HepG2 (cell line): ENCODE measurements at regions not wholly inside any gene's neighbourhood (a gene's known extent, or its start where the extent isn't known, plus 50 kb on each side); places are given as distances from the start of the nearest gene placed in this dataset.

Source experiments
- ATAC-seq: fragments of 200-7000 bp; cut with Tn5 transposase; 3 replicates; pipeline ENCODE4 v1.9.1; 2020; ENCODE audit warnings: mild to moderate bottlenecking, moderate library complexity
- BruUV-seq: library from RNA; stranded (reverse); fragments of 400-500 nt; replicated peaks from 2 replicates; lab custom pipeline; 2021; lab: Mats Ljungman, UMichigan
- CTCF ChIA-PET: fragments of 300-600 bp; formaldehyde crosslinking; extraction: SDS; loops from one replicate; lab custom pipeline; 2021; ENCODE audit warnings: low total read pairs, inconsistent platforms, low intra/inter-chr PET ratio; lab: Yijun Ruan, JAX
- POLR2A ChIA-PET: fragments of 350-600 bp; sonication (Branson Sonifier 250); formaldehyde crosslinking; loops from one replicate; lab custom pipeline; 2020; ENCODE audit warnings: antibody characterized with exemption, inconsistent platforms; lab: Yijun Ruan, JAX
- DNase-seq: peaks from one replicate; pipeline ENCODE4 v3.0.0-alpha.2; 2015; ENCODE audit warnings: low spot score
- FAIRE-seq: peaks from 3 replicates; lab custom pipeline; 2011; peaks lifted over from hg19 to GRCh38; lab: Jason Lieb, UNC
- H2AFZ ChIP-seq: one replicate; pipeline ENCODE4 v1.6.1; 2011; ENCODE audit warnings: low read length, inconsistent platforms
- H3K27ac ChIP-seq: fragments of 300-600 bp; 3 replicates; pipeline ENCODE4 v1.8.0; 2011; ENCODE audit warnings: mixed run types, mild to moderate bottlenecking, mixed read lengths, low read length, inconsistent platforms; ENCODE audit not compliant: insufficient read depth; ENCODE audit errors: extremely low read length
- H3K27me3 ChIP-seq, 2 experiments: fragments of 200-600 bp in 1 of 2; 2 replicates in 1 of 2; 3 replicates in 1 of 2; pipeline versions ENCODE4 v1.6.0 to v1.8.0; 2011; ENCODE audit warnings: low read length in 2 of 2, mild to moderate bottlenecking in 2 of 2, moderate library complexity in 2 of 2, inconsistent platforms in 1 of 2; ENCODE audit not compliant: insufficient read depth in 2 of 2, control insufficient read depth in 1 of 2
- H3K36me3 ChIP-seq, 2 experiments: fragments of 200-600 bp in 1 of 2; replicated peaks in 1 of 2; 2 replicates in 1 of 2; 3 replicates in 1 of 2; pipeline versions ENCODE4 v1.5.1 to v1.8.0; 2011; ENCODE audit warnings: low read length in 2 of 2, inconsistent platforms in 1 of 2; ENCODE audit not compliant: insufficient read depth in 2 of 2, control insufficient read depth in 1 of 2
- H3K4me1 ChIP-seq: 2 replicates; pipeline ENCODE4 v1.5.1; 2012; ENCODE audit warnings: low read length, inconsistent platforms; ENCODE audit not compliant: insufficient read depth
- H3K4me2 ChIP-seq: 2 replicates; pipeline ENCODE4 v1.6.0; 2011; ENCODE audit warnings: low read depth, low read length, inconsistent platforms
- H3K4me3 ChIP-seq, 3 experiments: fragments of 200-600 bp in 1 of 3; sonication (generic), shearing (Covaris generic) in 1 of 3; replicated peaks in 1 of 3; 2 replicates each; pipeline ENCODE4 v1.5.1; 2011 to 2016; ENCODE audit warnings: low read length in 3 of 3, inconsistent platforms in 2 of 3, low read depth in 2 of 3, mild to moderate bottlenecking in 2 of 3, control low read depth in 1 of 3, mixed read lengths in 1 of 3; ENCODE audit not compliant: insufficient read depth in 1 of 3
- H3K79me2 ChIP-seq: one replicate; pipeline ENCODE4 v1.6.1; 2011; ENCODE audit warnings: low read length, inconsistent platforms; ENCODE audit not compliant: insufficient read depth
- H3K9ac ChIP-seq: 2 replicates; pipeline ENCODE4 v1.6.0; 2011; ENCODE audit warnings: mild to moderate bottlenecking, low read depth, low read length, inconsistent platforms; ENCODE audit not compliant: insufficient read depth
- H3K9me3 ChIP-seq: 2 replicates; pipeline ENCODE4 v1.5.1; 2012; ENCODE audit warnings: mild to moderate bottlenecking, low read length
- H4K20me1 ChIP-seq: 2 replicates; pipeline ENCODE4 v1.6.0; 2011; ENCODE audit warnings: inconsistent platforms, mild to moderate bottlenecking, low read length, moderate library complexity; ENCODE audit not compliant: insufficient read depth
- CEBPB ChIP-seq: IDR thresholded peaks from 2 replicates; pipeline ENCODE4 v1.6.1; 2011; ENCODE audit warnings: low read depth, low read length, improper control_type of control experiment, borderline replicate concordance
- DPF2 ChIP-seq: sonication (generic); formaldehyde crosslinking; IDR thresholded peaks from 2 replicates; pipeline ENCODE4 v1.4.0; 2020; ENCODE audit warnings: mild to moderate bottlenecking, low read depth, missing genetic modification reagents, borderline replicate concordance
- HHEX ChIP-seq: IDR thresholded peaks from 2 replicates; pipeline ENCODE4 v1.6.1; 2016; ENCODE audit warnings: control low read depth
- NCOA1 ChIP-seq: sonication (generic); formaldehyde crosslinking; IDR thresholded peaks from 2 replicates; pipeline ENCODE4 v1.9.0; 2021; ENCODE audit warnings: missing genetic modification reagents
- NFRKB ChIP-seq: fragments of 450-650 bp; IDR thresholded peaks from 2 replicates; pipeline ENCODE4 v1.6.1; 2017
- SP2 ChIP-seq: sonication (generic); formaldehyde crosslinking; IDR thresholded peaks from 2 replicates; pipeline ENCODE4 v1.5.1; 2020; ENCODE audit warnings: mild to moderate bottlenecking, missing genetic modification reagents
- TCF7 ChIP-seq: sonication (generic); IDR thresholded peaks from 2 replicates; pipeline ENCODE4 v1.6.1; 2016; ENCODE audit warnings: antibody characterized with exemption, low read depth
- ZNF282 ChIP-seq: fragments of 450-650 bp; IDR thresholded peaks from 2 replicates; pipeline ENCODE4 v1.6.1; 2018; ENCODE audit not compliant: partially characterized antibody
- ZNF337 ChIP-seq: sonication (generic); formaldehyde crosslinking; IDR thresholded peaks from 2 replicates; pipeline ENCODE4 v1.5.1; 2020; ENCODE audit warnings: missing genetic modification reagents, low read depth, mild to moderate bottlenecking, borderline replicate concordance
- ZNF563 ChIP-seq: sonication (generic); formaldehyde crosslinking; IDR thresholded peaks from 2 replicates; pipeline ENCODE4 v1.8.0; 2022; ENCODE audit warnings: mild to moderate bottlenecking, moderate library complexity, missing genetic modification reagents
- ZNF629 ChIP-seq: sonication (generic); formaldehyde crosslinking; conservative IDR thresholded peaks from 2 replicates; pipeline ENCODE4 v1.5.0; 2020; ENCODE audit warnings: missing genetic modification reagents
- ZNF780A ChIP-seq: sonication (generic); formaldehyde crosslinking; IDR thresholded peaks from 2 replicates; pipeline ENCODE4 v1.8.0; 2022; ENCODE audit warnings: mild to moderate bottlenecking, missing genetic modification reagents, moderate library complexity
- WGBS: methylation state at CpG from one replicate; pipeline ENCODE4 v1.1.6; 2017; ENCODE audit warnings: low lambda C conversion rate; 5-methylcytosine and 5-hydroxymethylcytosine counted together
- in situ Hi-C: cut with HindIII; loops from 2 replicates; pipeline ENCODE4 v1.10.0; 2017; ENCODE audit warnings: low pct_unique_long_range_greater_than_20kb; ENCODE audit not compliant: extremely low pct_ligation_motif_present
- intact Hi-C: fragments of 100-400 bp; cut with micrococcal nuclease; formaldehyde crosslinking; loops from one replicate; pipeline ENCODE4 v1.10.0; 2022; ENCODE audit not compliant: unreplicated experiment
- TF ChIP-seq, protein P1 (sequence below): sonication (generic); formaldehyde crosslinking; IDR thresholded peaks from 2 replicates; pipeline ENCODE4 v1.8.1; 2023; ENCODE audit warnings: mild to moderate bottlenecking, missing genetic modification reagents, borderline replicate concordance
- TF ChIP-seq, protein P2 (sequence below): IDR thresholded peaks from 2 replicates; pipeline ENCODE4 v1.6.1; 2016; ENCODE audit warnings: missing compliant biosample characterization, missing genetic modification reagents, borderline replicate concordance

DNA sequence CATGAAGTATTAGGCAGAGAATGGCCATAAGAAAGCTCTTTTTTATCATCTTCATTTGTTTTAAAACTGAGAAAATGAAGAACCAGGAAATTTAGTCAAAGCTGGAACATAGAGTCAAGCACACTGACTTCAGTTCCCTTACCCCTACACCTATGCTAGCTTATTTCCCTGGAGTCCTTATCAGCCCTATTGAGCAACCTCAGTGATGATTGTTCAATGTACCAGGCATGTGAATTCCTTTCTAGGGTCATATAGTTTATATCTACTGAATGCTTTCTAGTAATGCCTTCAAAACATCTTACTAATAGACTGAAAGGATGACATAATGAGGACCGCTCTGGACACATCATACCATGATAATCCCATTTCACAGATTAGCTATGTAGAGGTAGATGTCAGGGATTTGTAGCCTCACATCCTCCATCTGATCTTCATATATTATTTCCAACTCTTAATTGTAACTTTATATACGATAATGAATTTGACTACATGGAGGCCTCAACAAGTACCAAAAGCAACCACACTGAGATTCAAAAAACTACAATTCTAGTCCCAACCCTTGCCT is 460.4 kb upstream of the DYNLRB2 start:
- CTCF ChIA-PET: no interaction called here
- Histone ChIP-seq H3K9me3 (no peaks in the 10 kb centered on the region), H4K20me1 (no peaks in the 10 kb centered on the region), H3K4me2 (no peak overlapping the region), H3K27me3 (no peaks in the 10 kb centered on the region), H3K4me3 (no peak overlapping the region), H2AFZ (no peak overlapping the region), H3K79me2 (no peaks in the 10 kb centered on the region), H3K4me1 (no peaks in the 10 kb centered on the region), H3K27ac (no peak overlapping the region), H3K9ac (no peak overlapping the region), H3K36me3 (no peaks in the 10 kb centered on the region)
- in situ Hi-C loops (no loop called here), intact Hi-C loops (no loop called here)
- ATAC-seq: no peak
- TF ChIP-seq TCF7: no peak
- no peak for TF ChIP-seq NFRKB
- TF ChIP-seq SP2 (CRISPR knock-in tag): no peak
- TF ChIP-seq DPF2 (CRISPR knock-in tag): no peak
- TF ChIP-seq NCOA1 (CRISPR knock-in tag): no peak
- TF ChIP-seq, protein P1, sequence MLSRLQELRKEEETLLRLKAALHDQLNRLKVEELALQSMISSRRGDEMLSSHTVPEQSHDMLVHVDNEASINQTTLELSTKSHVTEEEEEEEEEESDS (CRISPR knock-in tag): no peak
- TF ChIP-seq HHEX: no peak
- no peak for TF ChIP-seq ZNF563 (CRISPR knock-in tag)
- TF ChIP-seq, protein P2, sequence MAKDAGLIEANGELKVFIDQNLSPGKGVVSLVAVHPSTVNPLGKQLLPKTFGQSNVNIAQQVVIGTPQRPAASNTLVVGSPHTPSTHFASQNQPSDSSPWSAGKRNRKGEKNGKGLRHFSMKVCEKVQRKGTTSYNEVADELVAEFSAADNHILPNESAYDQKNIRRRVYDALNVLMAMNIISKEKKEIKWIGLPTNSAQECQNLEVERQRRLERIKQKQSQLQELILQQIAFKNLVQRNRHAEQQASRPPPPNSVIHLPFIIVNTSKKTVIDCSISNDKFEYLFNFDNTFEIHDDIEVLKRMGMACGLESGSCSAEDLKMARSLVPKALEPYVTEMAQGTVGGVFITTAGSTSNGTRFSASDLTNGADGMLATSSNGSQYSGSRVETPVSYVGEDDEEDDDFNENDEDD: no peak
- TF ChIP-seq ZNF337: no peak
- 0 out of 2 replicates have a peak, but pooled peaks have one; percentile 6 for TF ChIP-seq CEBPB
- no peak for TF ChIP-seq ZNF780A (CRISPR knock-in tag)
- 0 out of 2 replicates have a peak, but pooled peaks have one; percentile 12 for TF ChIP-seq ZNF629 (CRISPR knock-in tag)
- TF ChIP-seq ZNF282: no peak
- POLR2A ChIA-PET: no interaction called here
- WGBS: 35% methylated on average over 2 of the region's 2 CpGs
- no peak for DNase-seq
- FAIRE-seq: no peak
- BruUV-seq: no TSS peak
